ENCODE measurements at regions not wholly inside any gene's neighbourhood (a gene's known extent, or its start where the extent isn't known, plus 50 kb on each side); places are given as distances from the start of the nearest gene placed in this dataset.

- TF ChIP-seq CTCF (IDR thresholded peaks at IDR 0.05), result no peak
Observed at GRCh38 chr16:7209598-7209997, 123.0 kb upstream of the RBFOX1 start.

GRCh38 chr16:7206469-7206868, 126.2 kb upstream of the RBFOX1 start:
- Histone ChIP-seq H3K4me1 (ENCODE audit: control insufficient read depth in 1 of 2, insufficient read depth in 1 of 2, low read depth in 1 of 2, low read length in 1 of 2) (no peaks in the 10 kb centered on the region), H3K27ac (no peak overlapping the region), H3K4me3 (ENCODE audit: low read depth in 1 of 2, low read length in 1 of 2) (no peak overlapping the region), H3K36me3 (no peaks in the 10 kb centered on the region), H3K9me3 (no peaks in the 10 kb centered on the region), H3K27me3 (no peaks in the 10 kb centered on the region)
- no peak for TF ChIP-seq CTCF (IDR thresholded peaks at IDR 0.05)

More at GRCh38 chr16:7209598-7209997, 123.0 kb upstream of the RBFOX1 start:
- H3K9me3 ChIP-seq, result no peaks in the 10 kb centered on the region
- no peaks in the 10 kb centered on the region for H3K27me3 ChIP-seq
- H3K27ac ChIP-seq, result no peak overlapping the region
- H3K36me3 ChIP-seq, result no peaks in the 10 kb centered on the region
- no peaks in the 10 kb centered on the region for H3K4me1 ChIP-seq (ENCODE audit: control insufficient read depth in 1 of 2, insufficient read depth in 1 of 2, low read depth in 1 of 2, low read length in 1 of 2)
- H3K4me3 ChIP-seq (ENCODE audit: low read depth in 1 of 2, low read length in 1 of 2), result no peak overlapping the region

- no peaks in the 10 kb centered on the region for H3K4me1 ChIP-seq (ENCODE audit: control insufficient read depth in 1 of 2, insufficient read depth in 1 of 2, low read depth in 1 of 2, low read length in 1 of 2)
- H3K9me3 ChIP-seq, result no peaks in the 10 kb centered on the region
- no peak overlapping the region for H3K4me3 ChIP-seq (ENCODE audit: low read depth in 1 of 2, low read length in 1 of 2)
- H3K36me3 ChIP-seq, result no peaks in the 10 kb centered on the region
- no peak for TF ChIP-seq CTCF (IDR thresholded peaks at IDR 0.05)
- no peak overlapping the region for H3K27ac ChIP-seq
- H3K27me3 ChIP-seq, result no peaks in the 10 kb centered on the region
Observed at GRCh38 chr16:7200320-7200719, 132.3 kb upstream of the RBFOX1 start.

- H3K9me3 ChIP-seq, result no peaks in the 10 kb centered on the region
- H3K36me3 ChIP-seq, result no peaks in the 10 kb centered on the region
- no peak for TF ChIP-seq CTCF (IDR thresholded peaks at IDR 0.05)
- H3K27me3 ChIP-seq, result no peaks in the 10 kb centered on the region
- no peak overlapping the region for H3K27ac ChIP-seq
- no peak overlapping the region for H3K4me3 ChIP-seq (ENCODE audit: low read depth in 1 of 2, low read length in 1 of 2)
- no peaks in the 10 kb centered on the region for H3K4me1 ChIP-seq (ENCODE audit: control insufficient read depth in 1 of 2, insufficient read depth in 1 of 2, low read depth in 1 of 2, low read length in 1 of 2)
Observed at GRCh38 chr16:7185689-7186088, 147.0 kb upstream of the RBFOX1 start.

- Histone ChIP-seq H3K27ac (no peak overlapping the region), H3K9me3 (no peaks in the 10 kb centered on the region), H3K4me3 (ENCODE audit: low read depth in 1 of 2, low read length in 1 of 2) (no peak overlapping the region), H3K27me3 (no peaks in the 10 kb centered on the region), H3K4me1 (ENCODE audit: control insufficient read depth in 1 of 2, insufficient read depth in 1 of 2, low read depth in 1 of 2, low read length in 1 of 2) (no peaks in the 10 kb centered on the region), H3K36me3 (no peaks in the 10 kb centered on the region)
- TF ChIP-seq CTCF (IDR thresholded peaks at IDR 0.05), result no peak
Observed at GRCh38 chr16:7185165-7185564, 147.5 kb upstream of the RBFOX1 start.

- Histone ChIP-seq H3K4me3 (ENCODE audit: low read depth in 1 of 2, low read length in 1 of 2) (no peak overlapping the region), H3K27me3 (no peaks in the 10 kb centered on the region), H3K9me3 (no peaks in the 10 kb centered on the region), H3K4me1 (ENCODE audit: control insufficient read depth in 1 of 2, insufficient read depth in 1 of 2, low read depth in 1 of 2, low read length in 1 of 2) (no peaks in the 10 kb centered on the region), H3K27ac (no peak overlapping the region), H3K36me3 (no peaks in the 10 kb centered on the region)
- TF ChIP-seq CTCF (IDR thresholded peaks at IDR 0.05), result no peak
Observed at GRCh38 chr16:7183768-7184167, 148.9 kb upstream of the RBFOX1 start.

Measured in neutrophil (primary cell).